ENCODE measurements at regions not wholly inside any gene's neighbourhood (a gene's known extent, or its start where the extent isn't known, plus 50 kb on each side); places are given as distances from the start of the nearest gene placed in this dataset.
A peak's percentile ranks its signal among the peaks of the same experiment; 100 is the strongest.

DNA sequence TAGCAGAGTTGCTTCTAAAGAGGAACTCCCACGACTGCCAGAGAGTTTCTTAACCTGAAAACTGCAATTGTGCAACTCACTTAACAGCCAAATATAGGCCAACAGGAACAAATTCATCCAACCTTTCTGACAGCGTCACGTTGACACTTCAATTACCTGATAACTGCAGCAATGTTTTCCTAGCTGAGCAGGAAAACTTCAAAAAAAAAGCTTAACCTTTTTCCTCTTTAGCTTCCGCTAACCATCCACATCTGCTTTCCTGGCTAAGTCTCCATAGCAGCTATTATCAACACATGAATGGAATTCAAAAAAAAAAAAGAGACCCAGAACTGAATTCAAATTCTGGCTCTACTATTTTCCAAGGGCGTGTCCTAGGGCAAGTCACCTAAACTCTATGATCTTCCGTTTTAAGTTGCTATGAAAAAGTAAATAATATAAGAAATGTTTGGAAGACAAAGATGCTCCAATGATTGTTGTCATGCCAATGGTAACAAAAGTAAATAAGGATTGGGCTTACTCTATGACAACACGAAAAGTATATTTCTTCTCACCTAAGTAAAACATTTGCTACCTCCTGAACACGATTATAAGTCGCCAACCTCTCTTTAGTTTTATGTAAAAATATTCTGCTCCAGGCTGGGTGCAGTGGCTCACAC, 524.6 kb upstream of the JARID2 start:
- Histone ChIP-seq H3K9me2 (ENCODE audit: insufficient read depth, low read length) (no peaks in the 10 kb centered on the region), H4K20me1 (ENCODE audit: insufficient read depth, low read length) (no peaks in the 10 kb centered on the region), H3K9me3 (ENCODE audit: low read length) (no peaks in the 10 kb centered on the region), H3K4me1 (ENCODE audit: insufficient read depth, low read length, poor library complexity, severe bottlenecking) (peaks cover 23% of the 10 kb centered on the region), H2AFZ (ENCODE audit: low read length) (peak overlapping the region; percentile 45; the same call in 1 of the 2 replicates), H3K79me2 (ENCODE audit: insufficient read depth, low read depth, low read length) (no peaks in the 10 kb centered on the region), H3K27ac (ENCODE audit: low read depth, low read length, poor library complexity, severe bottlenecking) (no peak overlapping the region), H3K36me3 (ENCODE audit: insufficient read depth, low read length) (no peaks in the 10 kb centered on the region), H3K4me2 (ENCODE audit: low read length) (peak overlapping the region; percentile 21), H3K4me3 (ENCODE audit: low read depth, low read length, poor library complexity, severe bottlenecking) (no peak overlapping the region)
- BruUV-seq (replicated peaks), result no TSS peak
- ChIA-PET POLR2A (interaction anchor here (0.5 to 0.7 kb wide), 2 partner anchors 42 to 206 kb away, joined by 3 read pairs; no protein-coding TSS in a partner anchor), CTCF (ENCODE audit: unreplicated experiment) (no interaction called here)
- peak; percentile 40 for DNase-seq (ENCODE audit: low spot score)
- intact Hi-C loops (cut with micrococcal nuclease; ENCODE audit: unreplicated experiment), result no loop called here
- TF ChIP-seq EZH2phosphoT487 (IDR thresholded peaks at IDR 0.05; ENCODE audit: borderline replicate concordance, low read depth, low read length), result no peak
- TF ChIP-seq, protein P1, sequence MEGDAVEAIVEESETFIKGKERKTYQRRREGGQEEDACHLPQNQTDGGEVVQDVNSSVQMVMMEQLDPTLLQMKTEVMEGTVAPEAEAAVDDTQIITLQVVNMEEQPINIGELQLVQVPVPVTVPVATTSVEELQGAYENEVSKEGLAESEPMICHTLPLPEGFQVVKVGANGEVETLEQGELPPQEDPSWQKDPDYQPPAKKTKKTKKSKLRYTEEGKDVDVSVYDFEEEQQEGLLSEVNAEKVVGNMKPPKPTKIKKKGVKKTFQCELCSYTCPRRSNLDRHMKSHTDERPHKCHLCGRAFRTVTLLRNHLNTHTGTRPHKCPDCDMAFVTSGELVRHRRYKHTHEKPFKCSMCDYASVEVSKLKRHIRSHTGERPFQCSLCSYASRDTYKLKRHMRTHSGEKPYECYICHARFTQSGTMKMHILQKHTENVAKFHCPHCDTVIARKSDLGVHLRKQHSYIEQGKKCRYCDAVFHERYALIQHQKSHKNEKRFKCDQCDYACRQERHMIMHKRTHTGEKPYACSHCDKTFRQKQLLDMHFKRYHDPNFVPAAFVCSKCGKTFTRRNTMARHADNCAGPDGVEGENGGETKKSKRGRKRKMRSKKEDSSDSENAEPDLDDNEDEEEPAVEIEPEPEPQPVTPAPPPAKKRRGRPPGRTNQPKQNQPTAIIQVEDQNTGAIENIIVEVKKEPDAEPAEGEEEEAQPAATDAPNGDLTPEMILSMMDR (conservative IDR thresholded peaks at IDR 0.05; ENCODE audit: low read length), result no peak

DNA sequence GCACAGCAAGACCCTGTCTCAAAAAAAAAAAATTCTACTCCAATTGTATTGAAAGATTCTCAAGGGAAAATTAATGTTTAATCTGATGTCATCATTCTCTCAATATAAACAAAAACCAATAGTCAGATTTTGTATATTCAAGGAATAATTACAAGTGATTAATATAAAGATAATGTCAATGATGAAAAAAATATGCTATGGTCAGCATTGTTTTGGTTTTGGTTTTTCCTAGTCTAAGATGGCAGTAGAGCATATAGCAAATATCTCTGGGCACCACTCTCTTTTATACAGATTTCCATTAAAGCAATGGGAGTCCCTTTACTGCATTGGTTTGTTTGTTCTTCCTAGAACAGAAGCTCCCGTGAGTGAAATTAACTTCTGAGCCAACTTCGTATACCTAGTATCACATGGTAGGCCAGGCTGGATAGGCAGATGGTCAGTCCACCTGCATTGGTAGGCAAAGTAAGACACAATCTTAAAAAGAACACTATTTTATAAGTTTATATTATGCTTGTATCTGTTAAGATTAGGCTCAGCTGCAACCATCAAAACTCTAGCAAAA, 523.8 kb upstream of the JARID2 start:
- H3K9me3 ChIP-seq (ENCODE audit: low read length), result no peaks in the 10 kb centered on the region
- H4K20me1 ChIP-seq (ENCODE audit: insufficient read depth, low read length), result no peaks in the 10 kb centered on the region
- H3K4me2 ChIP-seq (ENCODE audit: low read length), result no peak overlapping the region
- H3K36me3 ChIP-seq (ENCODE audit: insufficient read depth, low read length), result no peaks in the 10 kb centered on the region
- peaks cover 20% of the 10 kb centered on the region for H3K4me1 ChIP-seq (ENCODE audit: insufficient read depth, low read length, poor library complexity, severe bottlenecking)
- POLR2A ChIA-PET, result no interaction called here
- no peak for DNase-seq (ENCODE audit: low spot score)
- TF ChIP-seq, protein P1 (conservative IDR thresholded peaks at IDR 0.05; ENCODE audit: low read length), result no peak
- no peak for TF ChIP-seq EZH2phosphoT487 (IDR thresholded peaks at IDR 0.05; ENCODE audit: borderline replicate concordance, low read depth, low read length)
- H3K4me3 ChIP-seq (ENCODE audit: low read depth, low read length, poor library complexity, severe bottlenecking), result no peak overlapping the region
- CTCF ChIA-PET (ENCODE audit: unreplicated experiment), result no interaction called here
- no peak overlapping the region for H3K27ac ChIP-seq (ENCODE audit: low read depth, low read length, poor library complexity, severe bottlenecking)
- no TSS peak for BruUV-seq (replicated peaks)
- no peaks in the 10 kb centered on the region for H3K9me2 ChIP-seq (ENCODE audit: insufficient read depth, low read length)
- no peak overlapping the region for H2AFZ ChIP-seq (ENCODE audit: low read length)
- no peaks in the 10 kb centered on the region for H3K79me2 ChIP-seq (ENCODE audit: insufficient read depth, low read depth, low read length)
- intact Hi-C loops (cut with micrococcal nuclease; ENCODE audit: unreplicated experiment), result no loop called here

DNA sequence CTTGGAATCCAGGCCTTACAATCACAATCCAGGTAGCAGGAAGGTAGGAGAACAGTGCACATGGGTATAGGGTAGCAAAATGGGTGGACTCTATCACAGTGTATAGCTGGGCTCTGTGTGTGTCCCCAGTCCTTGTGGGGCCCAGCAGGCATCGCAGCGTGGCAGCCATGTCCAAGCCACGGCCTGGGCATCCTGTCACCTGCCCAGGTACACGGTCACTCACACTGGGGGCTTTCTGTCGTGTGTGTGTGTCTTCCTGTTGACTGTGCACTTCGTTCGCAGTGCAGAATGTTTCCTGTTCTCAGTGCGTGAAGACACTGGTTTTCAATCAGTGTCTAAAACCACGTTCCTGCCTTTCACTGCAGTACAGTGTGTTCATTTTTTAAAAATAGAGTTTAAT, 523.2 kb upstream of the JARID2 start:
- no TSS peak for BruUV-seq (replicated peaks)
- Histone ChIP-seq H4K20me1 (ENCODE audit: insufficient read depth, low read length) (no peaks in the 10 kb centered on the region), H3K27ac (ENCODE audit: low read depth, low read length, poor library complexity, severe bottlenecking) (no peak overlapping the region), H3K9me2 (ENCODE audit: insufficient read depth, low read length) (no peaks in the 10 kb centered on the region), H3K9me3 (ENCODE audit: low read length) (no peaks in the 10 kb centered on the region), H3K4me1 (ENCODE audit: insufficient read depth, low read length, poor library complexity, severe bottlenecking) (peaks cover 26% of the 10 kb centered on the region), H3K36me3 (ENCODE audit: insufficient read depth, low read length) (no peaks in the 10 kb centered on the region), H3K4me2 (ENCODE audit: low read length) (no peak overlapping the region), H2AFZ (ENCODE audit: low read length) (no peak overlapping the region), H3K79me2 (ENCODE audit: insufficient read depth, low read depth, low read length) (no peaks in the 10 kb centered on the region), H3K4me3 (ENCODE audit: low read depth, low read length, poor library complexity, severe bottlenecking) (no peak overlapping the region)
- POLR2A ChIA-PET, result interaction anchor here (1.0 kb wide), 1 partner anchor 18 kb away, joined by 3 read pairs; no protein-coding TSS in a partner anchor
- CTCF ChIA-PET (ENCODE audit: unreplicated experiment), result no interaction called here
- TF ChIP-seq EZH2phosphoT487 (IDR thresholded peaks at IDR 0.05; ENCODE audit: borderline replicate concordance, low read depth, low read length), result no peak
- no peak for DNase-seq (ENCODE audit: low spot score)
- intact Hi-C loops (cut with micrococcal nuclease; ENCODE audit: unreplicated experiment), result no loop called here
